Immature natural killer cell (primary cell): ENCODE measurements at regions not wholly inside any gene's neighbourhood (a gene's known extent, or its start where the extent isn't known, plus 50 kb on each side); places are given as distances from the start of the nearest gene placed in this dataset.

Experiments
- DNase-seq, 3 donors: peaks; one replicate each; pipeline ENCODE4 v3.0.0; 2022; ENCODE audit warnings: mixed read lengths in 1 of 3
- H3K27ac Mint-ChIP-seq, 6 donors: one replicate each; pipeline ENCODE4 v1.8.0; 2020; ENCODE audit warnings: mixed read lengths in 6 of 6, mild to moderate bottlenecking in 5 of 6, inconsistent platforms in 4 of 6, moderate library complexity in 3 of 6
- H3K27me3 Mint-ChIP-seq, 3 donors: one replicate each; pipeline ENCODE4 v1.8.0; 2020 to 2021; ENCODE audit warnings: low read depth in 3 of 3, mild to moderate bottlenecking in 3 of 3, mixed read lengths in 3 of 3, moderate library complexity in 3 of 3, inconsistent platforms in 1 of 3
- H3K36me3 Mint-ChIP-seq, 3 donors: one replicate each; pipeline ENCODE4 v1.8.0; 2020; ENCODE audit warnings: mixed read lengths in 3 of 3, inconsistent platforms in 2 of 3, mild to moderate bottlenecking in 2 of 3
- H3K4me1 Mint-ChIP-seq, 2 donors: one replicate each; pipeline ENCODE4 v1.8.0; 2020; ENCODE audit warnings: inconsistent platforms in 2 of 2, mild to moderate bottlenecking in 2 of 2, mixed read lengths in 2 of 2, moderate library complexity in 1 of 2
- H3K4me3 Mint-ChIP-seq, 5 donors: one replicate each; pipeline ENCODE4 v1.8.0; 2020; ENCODE audit warnings: mild to moderate bottlenecking in 5 of 5, mixed read lengths in 5 of 5, inconsistent platforms in 3 of 5, moderate library complexity in 3 of 5
- H3K9me3 Mint-ChIP-seq, 6 donors: one replicate each; pipeline ENCODE4 v1.8.0; 2020; ENCODE audit warnings: mild to moderate bottlenecking in 6 of 6, mixed read lengths in 6 of 6, inconsistent platforms in 4 of 6, moderate library complexity in 3 of 6

- no peak for DNase-seq
- Mint-ChIP-seq H3K4me1 (no peaks in the 10 kb centered on the region), H3K27ac (no peak overlapping the region), H3K27me3 (peaks cover 3 to 8% (median 6%) of the 10 kb centered on the region in 3 donors), H3K4me3 (no peak overlapping the region), H3K9me3 (peaks cover 0 to 3% (median 0%) of the 10 kb centered on the region in 6 donors), H3K36me3 (peaks cover 0 to 3% (median 0%) of the 10 kb centered on the region in 3 donors)
These were observed 148.0 kb upstream of the FN1 start for GRCh38 chr2:215583881-215584280.

- no peak overlapping the region for H3K4me3 Mint-ChIP-seq
- H3K27ac Mint-ChIP-seq, result no peak overlapping the region
- DNase-seq, result no peak
- H3K9me3 Mint-ChIP-seq, result no peaks in the 10 kb centered on the region
- H3K27me3 Mint-ChIP-seq, result peaks cover 3 to 10% (median 4%) of the 10 kb centered on the region in 3 donors
- peaks cover 0 to 3% (median 0%) of the 10 kb centered on the region in 3 donors for H3K36me3 Mint-ChIP-seq
- H3K4me1 Mint-ChIP-seq, result no peaks in the 10 kb centered on the region
These were observed 143.9 kb upstream of the FN1 start for GRCh38 chr2:215579809-215580208.

GRCh38 chr2:215577356-215577755 is 141.5 kb upstream of the FN1 start:
- Mint-ChIP-seq H3K9me3 (no peaks in the 10 kb centered on the region), H3K4me1 (no peaks in the 10 kb centered on the region), H3K36me3 (peaks cover 0 to 3% (median 0%) of the 10 kb centered on the region in 3 donors), H3K27me3 (peaks cover 3 to 8% (median 4%) of the 10 kb centered on the region in 3 donors), H3K27ac (no peak overlapping the region), H3K4me3 (no peak overlapping the region)
- no peak for DNase-seq

GRCh38 chr2:215576572-215576971 is 140.7 kb upstream of the FN1 start:
- DNase-seq, result no peak
- Mint-ChIP-seq H3K9me3 (no peaks in the 10 kb centered on the region), H3K4me3 (no peak overlapping the region), H3K36me3 (peaks cover 0 to 3% (median 0%) of the 10 kb centered on the region in 3 donors), H3K4me1 (no peaks in the 10 kb centered on the region), H3K27ac (no peak overlapping the region), H3K27me3 (peaks cover 3 to 4% (median 4%) of the 10 kb centered on the region in 3 donors)

GRCh38 chr2:215573496-215573895 is 137.6 kb upstream of the FN1 start:
- H3K4me1 Mint-ChIP-seq, result no peaks in the 10 kb centered on the region
- H3K36me3 Mint-ChIP-seq, result no peaks in the 10 kb centered on the region
- no peak for DNase-seq
- H3K27me3 Mint-ChIP-seq, result peaks cover 2 to 4% (median 2%) of the 10 kb centered on the region in 3 donors
- no peak overlapping the region for H3K27ac Mint-ChIP-seq
- H3K4me3 Mint-ChIP-seq, result no peak overlapping the region
- no peaks in the 10 kb centered on the region for H3K9me3 Mint-ChIP-seq

GRCh38 chr2:215572341-215572848 is 136.5 kb upstream of the FN1 start:
- Mint-ChIP-seq H3K27ac (no peak overlapping the region), H3K4me3 (no peak overlapping the region), H3K9me3 (no peaks in the 10 kb centered on the region), H3K27me3 (peaks cover 2 to 4% (median 2%) of the 10 kb centered on the region in 3 donors), H3K4me1 (no peaks in the 10 kb centered on the region), H3K36me3 (no peaks in the 10 kb centered on the region)
- no peak for DNase-seq

GRCh38 chr2:215571689-215572088 is 135.8 kb upstream of the FN1 start:
- Mint-ChIP-seq H3K27me3 (peaks cover under 1 to 4% (median 2%) of the 10 kb centered on the region in 3 donors), H3K9me3 (no peaks in the 10 kb centered on the region), H3K4me1 (no peaks in the 10 kb centered on the region), H3K27ac (no peak overlapping the region), H3K4me3 (no peak overlapping the region), H3K36me3 (no peaks in the 10 kb centered on the region)
- no peak for DNase-seq

- Mint-ChIP-seq H3K4me3 (no peak overlapping the region), H3K27me3 (peaks cover 0 to 9% (median 2%) of the 10 kb centered on the region in 3 donors), H3K4me1 (no peaks in the 10 kb centered on the region), H3K9me3 (no peaks in the 10 kb centered on the region), H3K27ac (no peak overlapping the region), H3K36me3 (no peaks in the 10 kb centered on the region)
- no peak for DNase-seq
These were observed 131.6 kb upstream of the FN1 start for GRCh38 chr2:215567504-215567903.

GRCh38 chr2:215565897-215566296 is 130.0 kb upstream of the FN1 start:
- H3K36me3 Mint-ChIP-seq, result no peaks in the 10 kb centered on the region
- H3K4me1 Mint-ChIP-seq, result no peaks in the 10 kb centered on the region
- no peak overlapping the region for H3K4me3 Mint-ChIP-seq
- H3K27ac Mint-ChIP-seq, result no peak overlapping the region
- H3K9me3 Mint-ChIP-seq, result no peaks in the 10 kb centered on the region
- DNase-seq, result no peak
- peaks cover 0 to 12% (median under 1%) of the 10 kb centered on the region in 3 donors for H3K27me3 Mint-ChIP-seq

GRCh38 chr2:215557701-215558100 is 121.8 kb upstream of the FN1 start:
- no peaks in the 10 kb centered on the region for H3K4me1 Mint-ChIP-seq
- H3K9me3 Mint-ChIP-seq, result no peaks in the 10 kb centered on the region
- H3K27ac Mint-ChIP-seq, result no peak overlapping the region
- peaks cover 0 to 8% (median 4%) of the 10 kb centered on the region in 3 donors for H3K27me3 Mint-ChIP-seq
- H3K4me3 Mint-ChIP-seq, result no peak overlapping the region
- no peak for DNase-seq
- no peaks in the 10 kb centered on the region for H3K36me3 Mint-ChIP-seq

GRCh38 chr2:215556979-215557378 is 121.1 kb upstream of the FN1 start:
- Mint-ChIP-seq H3K36me3 (no peaks in the 10 kb centered on the region), H3K4me1 (no peaks in the 10 kb centered on the region), H3K4me3 (no peak overlapping the region), H3K9me3 (no peaks in the 10 kb centered on the region), H3K27me3 (peaks cover 0 to 8% (median 4%) of the 10 kb centered on the region in 3 donors), H3K27ac (no peak overlapping the region)
- no peak for DNase-seq

- no peaks in the 10 kb centered on the region for H3K36me3 Mint-ChIP-seq
- H3K27ac Mint-ChIP-seq, result no peak overlapping the region
- DNase-seq, result no peak
- H3K27me3 Mint-ChIP-seq, result peaks cover 0 to 5% (median 5%) of the 10 kb centered on the region in 3 donors
- H3K4me3 Mint-ChIP-seq, result no peak overlapping the region
- no peaks in the 10 kb centered on the region for H3K9me3 Mint-ChIP-seq
- H3K4me1 Mint-ChIP-seq, result no peaks in the 10 kb centered on the region
These were observed 119.0 kb upstream of the FN1 start for GRCh38 chr2:215554689-215555498.

GRCh38 chr2:215553946-215554345 is 118.1 kb upstream of the FN1 start:
- H3K27me3 Mint-ChIP-seq, result peaks cover 0 to 8% (median 5%) of the 10 kb centered on the region in 3 donors
- no peak for DNase-seq

GRCh38 chr2:215552144-215552580 is 116.3 kb upstream of the FN1 start:
- Mint-ChIP-seq H3K36me3 (no peaks in the 10 kb centered on the region), H3K27me3 (peaks cover 0 to 7% (median 7%) of the 10 kb centered on the region in 3 donors), H3K9me3 (no peaks in the 10 kb centered on the region), H3K27ac (no peak overlapping the region), H3K4me1 (no peaks in the 10 kb centered on the region), H3K4me3 (no peak overlapping the region)
- no peak for DNase-seq

More at GRCh38 chr2:215553946-215554345, 118.1 kb upstream of the FN1 start:
- H3K4me1 Mint-ChIP-seq, result no peaks in the 10 kb centered on the region
- no peak overlapping the region for H3K27ac Mint-ChIP-seq
- H3K9me3 Mint-ChIP-seq, result no peaks in the 10 kb centered on the region
- no peaks in the 10 kb centered on the region for H3K36me3 Mint-ChIP-seq
- no peak overlapping the region for H3K4me3 Mint-ChIP-seq
